Stromal cell of bone marrow (primary cell): ENCODE measurements at regions not wholly inside any gene's neighbourhood (a gene's known extent, or its start where the extent isn't known, plus 50 kb on each side); places are given as distances from the start of the nearest gene placed in this dataset.
"Not testable (repeated sequence)": the region's sequence is repeated elsewhere in the genome, so short reads cannot be mapped to it uniquely, and the experiment has no call there.

ENCODE experiments used
- DNase-seq: peaks from one replicate; pipeline ENCODE4 v3.0.0-alpha.2; 2012; ENCODE audit warnings: low read depth

DNA sequence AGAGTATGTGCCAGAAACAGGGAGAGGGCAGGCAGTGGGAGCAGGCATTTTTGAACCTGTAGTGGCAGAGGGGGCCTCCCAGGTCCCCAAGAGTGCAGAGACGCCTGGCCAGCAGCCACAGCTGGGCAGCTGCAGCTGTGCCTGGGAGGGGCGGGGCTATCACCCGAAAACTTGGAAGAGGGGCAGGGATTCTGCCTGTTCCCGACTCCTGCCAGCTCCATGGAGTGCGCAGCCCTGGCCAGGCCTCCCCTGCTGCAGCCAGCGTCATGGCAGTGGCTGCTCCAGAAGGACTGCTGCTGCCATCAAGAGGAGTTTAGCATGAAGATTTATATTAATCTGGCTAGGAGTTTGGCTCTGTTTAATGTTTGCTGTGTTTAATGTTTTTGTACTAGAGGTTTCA is 532.1 kb upstream of the PITX2 start:
- DNase-seq, result no peak

DNA sequence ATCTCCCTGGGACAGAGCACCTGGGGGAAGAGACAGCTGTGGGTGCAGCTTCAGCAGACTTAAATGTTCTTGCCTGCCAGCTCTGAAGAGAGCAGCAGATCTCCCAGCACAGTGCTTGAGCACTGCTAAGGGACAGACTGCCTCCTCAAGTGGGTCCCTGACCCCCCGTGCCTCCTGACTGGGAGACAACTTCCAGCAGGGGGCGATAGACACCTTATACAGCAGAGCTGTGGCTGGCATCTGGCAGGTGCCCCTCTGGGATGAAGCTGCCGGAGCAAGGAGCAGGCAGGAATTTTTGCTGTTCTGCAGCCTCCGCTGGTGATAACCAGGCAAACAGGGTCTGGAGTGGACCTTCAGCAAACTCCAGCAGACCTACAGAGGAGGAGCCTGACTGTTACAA is 541.7 kb upstream of the PITX2 start:
- not testable (repeated sequence) for DNase-seq

DNA sequence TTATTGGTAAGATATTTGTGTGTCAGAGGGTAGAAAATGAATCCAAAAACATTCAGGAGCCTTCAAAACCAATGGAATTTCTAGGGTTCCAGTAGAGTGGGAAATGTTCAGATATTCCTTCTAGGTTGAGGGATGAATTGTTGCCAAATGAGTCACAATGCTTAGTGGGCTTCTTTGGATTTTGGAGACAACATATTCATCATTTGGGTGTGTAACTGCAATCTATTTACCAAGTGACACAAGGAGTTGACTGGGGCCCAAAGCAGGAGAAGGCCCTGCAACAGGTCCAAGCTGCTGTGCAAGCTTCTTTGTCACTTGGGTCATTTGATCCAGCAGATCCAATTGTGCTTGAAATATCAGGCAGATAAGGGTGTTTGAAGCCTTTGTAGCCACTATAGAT is 551.5 kb upstream of the PITX2 start:
- peak; percentile 0 for DNase-seq

DNA sequence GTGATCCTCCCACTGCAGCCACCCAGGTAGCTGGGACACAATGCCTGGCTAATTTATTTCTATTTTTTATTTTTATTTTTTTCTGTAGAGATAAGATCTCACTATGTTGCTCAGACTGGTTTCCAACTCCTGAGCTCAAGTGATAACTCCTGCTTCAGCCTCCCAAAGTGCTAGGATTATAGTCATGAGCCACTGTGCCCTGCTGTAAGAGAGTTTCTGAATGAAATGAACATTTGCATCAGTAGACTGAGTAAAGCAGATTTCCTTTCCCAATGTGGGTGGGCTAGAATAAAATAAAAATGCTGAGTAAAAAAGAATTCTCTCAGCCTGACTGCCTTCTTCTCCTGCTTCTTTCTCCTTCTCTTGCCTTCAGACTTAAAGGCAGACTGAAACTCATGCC is 555.4 kb upstream of the PITX2 start:
- no peak for DNase-seq

DNA sequence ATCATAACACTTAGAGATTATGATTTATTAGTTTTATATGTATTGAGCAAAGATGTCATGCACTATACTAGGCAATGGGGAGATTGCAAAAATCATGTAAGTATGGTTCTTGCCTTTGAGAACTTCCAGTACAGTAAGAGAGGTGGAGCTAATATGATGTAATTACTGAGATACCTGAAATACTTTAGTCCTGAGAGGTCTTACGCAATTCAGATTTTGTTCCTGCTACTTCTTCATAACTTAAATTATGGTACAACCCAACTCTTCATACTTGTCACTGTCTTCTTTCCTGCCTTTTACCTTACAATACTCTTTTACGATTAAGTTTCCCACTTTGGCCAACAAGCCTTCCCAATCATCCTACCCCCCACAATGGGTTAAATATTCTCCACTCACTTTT is 564.2 kb upstream of the PITX2 start:
- DNase-seq, result no peak

DNA sequence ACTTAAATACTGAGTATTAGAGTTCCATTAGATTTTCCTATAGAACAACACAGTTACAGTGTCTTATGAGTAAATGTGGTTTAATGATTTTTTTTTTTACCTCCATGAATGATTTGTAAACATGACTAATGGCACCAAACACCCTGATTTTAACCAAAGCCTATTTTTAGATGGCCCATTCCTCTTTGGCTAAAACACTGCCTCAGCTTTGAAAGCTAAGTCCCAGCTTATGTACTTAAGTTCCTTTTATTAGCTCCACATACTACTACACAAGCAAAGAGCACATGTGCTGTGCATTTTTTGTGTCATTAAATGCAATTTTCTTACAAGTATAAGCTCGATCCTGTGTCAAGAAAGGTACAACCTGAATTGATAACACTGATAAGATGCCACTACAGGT is 575.6 kb upstream of the PITX2 start:
- no peak for DNase-seq

DNA sequence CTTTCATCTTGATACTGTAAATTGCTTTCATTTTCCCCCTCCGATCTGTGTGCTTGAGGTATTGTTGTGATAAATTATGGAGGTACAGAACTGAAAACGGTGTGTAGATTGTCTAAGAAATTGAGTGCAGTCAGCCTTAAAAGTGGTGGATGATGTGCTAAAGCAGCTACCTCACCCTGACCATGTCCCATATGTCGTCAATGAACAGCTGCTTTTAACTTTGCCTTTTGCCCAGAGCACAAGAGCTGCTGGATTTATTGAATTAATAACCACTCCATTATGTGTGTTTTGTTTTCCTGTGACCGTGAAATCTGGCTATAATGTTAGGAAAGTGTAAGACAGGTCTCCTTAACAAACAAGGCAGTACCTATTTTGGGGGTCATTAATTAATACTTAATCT is 581.9 kb upstream of the PITX2 start:
- DNase-seq, result no peak

DNA sequence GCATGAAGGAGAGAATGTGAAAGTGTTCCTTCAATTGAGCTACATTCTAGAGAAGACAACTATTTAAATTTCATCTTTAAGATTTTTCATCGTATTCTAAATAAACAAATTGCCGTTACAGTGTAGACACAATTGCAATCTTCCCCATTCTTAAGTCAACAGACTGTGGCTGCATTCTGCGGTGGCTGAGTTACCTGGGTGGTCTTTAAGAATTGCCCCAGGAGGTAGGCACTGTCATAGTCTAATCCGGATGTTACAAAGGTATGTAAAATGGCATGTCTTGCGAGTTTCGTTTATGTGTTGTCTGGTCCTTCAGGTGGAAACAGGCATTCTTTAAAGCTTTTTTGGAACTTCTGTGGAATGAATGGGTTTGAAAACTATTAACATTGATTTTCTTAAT is 586.1 kb upstream of the PITX2 start:
- DNase-seq, result no peak

DNA sequence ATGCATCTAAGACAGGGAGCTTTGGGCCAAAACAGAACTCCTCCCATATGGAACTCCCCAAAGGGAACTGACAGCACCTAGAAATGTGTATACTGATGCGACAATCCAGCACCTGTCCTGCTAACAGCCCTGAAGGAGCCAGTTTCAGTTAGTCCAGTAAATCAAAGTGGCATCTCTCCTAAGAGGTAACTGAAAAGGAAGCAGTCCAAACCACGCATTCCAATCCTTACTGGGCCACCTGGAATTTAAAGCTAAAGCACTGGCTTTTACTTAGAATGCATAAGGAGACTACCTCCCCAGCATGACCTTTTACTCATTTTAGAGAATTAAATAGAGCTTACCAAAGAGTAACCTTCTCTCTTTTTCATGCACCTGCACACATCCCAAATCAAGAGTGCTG is 586.8 kb upstream of the PITX2 start:
- no peak for DNase-seq

DNA sequence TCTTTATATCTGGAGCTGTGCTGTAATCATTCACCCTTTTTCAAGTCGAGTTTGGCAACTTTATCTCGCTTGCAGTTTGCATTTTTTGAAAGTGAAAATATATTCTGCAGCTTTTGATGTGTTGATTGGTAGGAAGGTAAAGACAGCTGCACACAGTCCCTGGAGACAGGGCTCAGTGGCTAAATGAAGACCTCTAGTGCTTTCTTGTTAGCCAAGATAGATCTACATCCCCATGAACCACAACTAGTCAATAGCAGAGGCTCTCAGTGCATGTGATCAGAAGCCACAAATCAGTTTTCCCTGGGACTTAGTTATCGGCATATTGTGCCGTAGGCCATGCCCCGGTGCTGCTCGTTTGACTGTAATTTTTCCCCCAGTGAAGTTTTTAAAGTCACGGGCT is 587.7 kb upstream of the PITX2 start:
- DNase-seq, result no peak

DNA sequence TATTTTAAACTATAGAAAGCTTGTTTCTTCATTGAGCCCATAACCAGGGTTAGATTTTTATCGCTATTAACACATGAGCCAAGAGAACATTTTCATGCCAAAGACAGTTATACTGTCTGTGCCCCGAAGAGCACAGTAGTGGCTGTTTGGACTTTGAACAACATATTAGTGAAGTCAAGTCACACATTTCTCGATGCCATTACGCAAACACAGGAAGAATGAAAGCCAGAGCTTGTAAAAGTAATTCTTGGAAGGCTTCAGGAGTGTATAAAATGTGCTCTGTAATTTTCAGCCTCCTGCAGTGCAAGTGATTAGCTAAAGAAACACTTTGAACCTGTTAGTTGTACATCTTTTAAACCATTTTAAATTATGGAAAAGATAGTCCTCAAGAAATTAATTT is 590.7 kb upstream of the PITX2 start:
- DNase-seq, result no peak

DNA sequence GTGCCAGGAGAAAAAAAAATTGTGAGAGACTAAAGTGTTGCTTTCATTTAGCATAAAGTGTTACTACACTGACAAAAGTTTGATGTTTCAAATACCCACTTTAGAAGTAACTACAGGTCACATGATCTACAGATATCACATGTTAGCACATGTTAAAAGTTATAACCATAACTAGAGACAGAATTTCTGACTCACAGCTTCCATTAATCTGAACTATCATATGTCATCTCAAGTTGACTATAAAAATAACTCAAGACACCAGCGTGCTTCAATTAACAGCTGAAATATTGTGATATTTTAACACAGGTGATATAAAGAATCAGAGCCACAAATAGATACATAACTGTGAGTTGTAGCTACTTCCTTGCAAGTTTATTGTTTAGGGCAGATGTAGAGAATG is 591.5 kb upstream of the PITX2 start:
- no peak for DNase-seq

DNA sequence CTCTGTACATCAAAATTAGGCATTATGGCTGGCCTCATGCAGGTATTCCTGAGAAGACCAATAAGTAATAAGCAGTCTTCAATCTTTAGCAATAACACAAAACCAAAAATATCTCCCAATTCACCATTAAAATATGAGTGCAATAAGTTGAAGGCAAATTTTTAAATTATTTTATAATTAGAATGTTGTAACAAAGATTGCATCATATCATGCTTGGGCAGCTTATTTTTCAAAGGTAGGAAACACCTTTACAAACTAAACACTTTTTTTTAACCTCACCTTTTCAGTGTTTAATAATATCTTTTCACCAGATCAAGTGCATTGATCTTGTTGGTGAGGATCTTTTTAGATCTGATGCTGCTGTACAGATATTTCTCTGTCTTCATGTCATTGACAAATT is 592.9 kb upstream of the PITX2 start:
- no peak for DNase-seq

DNA sequence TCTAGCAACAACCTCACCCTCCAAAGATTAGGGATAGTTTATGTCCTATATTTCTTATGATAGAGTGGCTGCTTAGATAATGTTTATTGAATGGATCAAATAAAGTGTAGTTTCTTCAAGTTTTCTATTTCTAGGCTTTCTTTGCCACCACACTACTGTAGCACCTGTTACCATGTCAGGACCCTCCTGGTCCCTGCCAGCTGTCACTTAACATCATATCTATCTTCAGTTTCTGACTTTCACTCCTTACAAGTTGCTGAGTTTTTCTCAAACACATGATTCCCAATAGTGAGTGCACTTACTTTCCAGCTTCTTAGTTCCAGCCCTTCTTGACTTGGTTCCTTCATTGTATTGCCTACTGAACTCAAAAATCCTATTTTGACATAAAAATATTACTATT is 593.9 kb upstream of the PITX2 start:
- no peak for DNase-seq

DNA sequence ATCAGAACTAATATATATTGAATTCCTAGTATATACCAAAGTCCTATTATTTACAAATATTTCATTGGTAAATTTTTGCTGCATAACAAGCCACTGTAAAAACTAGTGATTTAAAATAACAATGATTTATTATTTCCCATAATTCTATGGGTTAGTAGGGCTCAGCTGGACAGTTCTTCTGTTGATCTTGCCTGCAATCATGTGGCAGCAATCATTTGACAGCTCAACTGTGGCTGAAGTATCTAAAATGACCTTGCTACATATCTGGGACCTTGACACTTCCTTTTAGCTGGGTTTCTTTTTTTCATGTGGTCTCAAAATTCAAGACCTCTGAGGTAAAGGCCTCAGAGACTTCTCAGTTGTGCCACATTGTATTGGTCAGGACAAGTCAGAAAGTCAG is 598.5 kb upstream of the PITX2 start:
- no peak for DNase-seq

DNA sequence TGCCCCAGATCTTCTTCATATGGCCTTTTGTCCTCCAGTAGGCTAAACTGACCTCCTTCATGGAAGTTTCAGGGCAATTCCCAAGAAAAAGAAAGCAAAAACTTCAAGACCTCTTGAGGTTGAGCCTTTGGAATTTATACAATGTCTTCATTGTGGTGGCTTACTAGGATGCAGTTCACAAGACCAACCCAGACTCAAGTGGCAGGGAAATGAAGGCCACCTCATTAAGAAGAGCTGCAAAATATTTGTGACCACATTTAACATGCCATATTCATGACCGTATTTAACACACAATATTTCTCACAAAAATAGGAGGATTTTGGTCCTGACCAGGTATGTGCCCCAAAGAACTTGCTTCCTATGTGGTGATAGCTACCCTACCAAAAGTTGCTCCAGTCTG is 605.5 kb upstream of the PITX2 start:
- no peak for DNase-seq

DNA sequence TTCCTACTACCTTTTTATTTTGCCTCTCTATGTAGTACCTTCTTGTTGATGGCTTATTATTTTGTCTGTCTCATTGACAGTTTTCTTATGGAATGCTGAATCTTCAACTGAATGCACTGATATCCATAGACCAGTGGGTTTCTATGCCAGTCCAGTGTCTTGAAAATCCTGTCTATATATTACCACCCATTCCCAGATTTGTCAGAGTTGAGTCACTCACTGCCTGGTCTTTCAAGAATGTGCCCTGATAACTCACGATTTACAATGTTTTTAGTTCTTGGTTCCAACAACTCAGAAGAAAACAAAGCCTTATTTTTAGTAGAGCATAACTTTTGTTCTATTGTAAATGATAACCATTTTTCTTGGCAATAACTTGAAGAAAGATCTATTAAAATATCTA is 606.0 kb upstream of the PITX2 start:
- DNase-seq, result peak; percentile 32

DNA sequence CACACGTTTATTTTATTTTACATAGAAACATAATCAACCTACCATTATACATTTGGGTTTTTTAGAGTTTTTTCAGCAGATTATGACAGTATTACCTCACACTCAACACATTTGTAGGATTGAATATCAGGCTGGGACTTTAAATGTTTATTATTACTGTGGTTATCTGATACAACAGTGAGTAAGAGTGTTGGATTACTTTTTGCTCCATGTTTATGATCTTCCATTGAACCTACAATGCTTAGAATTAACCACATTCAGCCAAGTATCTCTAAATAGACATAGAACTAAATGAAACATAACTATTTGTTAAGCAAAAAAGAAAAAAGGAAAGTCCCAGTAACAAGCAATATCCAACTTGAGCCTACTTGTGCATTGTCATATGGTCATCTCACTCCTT is 607.4 kb upstream of the PITX2 start:
- DNase-seq, result no peak

DNA sequence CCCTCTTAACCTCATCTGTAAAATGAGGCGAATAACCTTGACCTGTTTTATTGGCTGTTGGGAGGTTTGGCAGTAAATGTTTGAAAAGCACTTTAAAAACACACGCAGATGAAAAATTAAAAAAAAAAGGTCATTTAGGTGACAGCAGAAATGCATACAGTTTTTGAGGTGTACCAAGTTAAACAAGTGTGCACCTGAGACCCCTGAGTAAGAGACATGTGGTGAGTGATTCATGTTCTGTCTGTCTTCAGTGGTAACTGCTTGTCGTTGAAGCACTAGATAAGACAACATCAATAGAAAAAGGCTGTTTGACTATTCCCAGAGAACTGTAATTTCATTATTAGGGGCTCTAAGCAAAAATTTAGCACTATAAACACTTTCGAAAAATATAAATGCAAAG is 608.4 kb upstream of the PITX2 start:
- no peak for DNase-seq

DNA sequence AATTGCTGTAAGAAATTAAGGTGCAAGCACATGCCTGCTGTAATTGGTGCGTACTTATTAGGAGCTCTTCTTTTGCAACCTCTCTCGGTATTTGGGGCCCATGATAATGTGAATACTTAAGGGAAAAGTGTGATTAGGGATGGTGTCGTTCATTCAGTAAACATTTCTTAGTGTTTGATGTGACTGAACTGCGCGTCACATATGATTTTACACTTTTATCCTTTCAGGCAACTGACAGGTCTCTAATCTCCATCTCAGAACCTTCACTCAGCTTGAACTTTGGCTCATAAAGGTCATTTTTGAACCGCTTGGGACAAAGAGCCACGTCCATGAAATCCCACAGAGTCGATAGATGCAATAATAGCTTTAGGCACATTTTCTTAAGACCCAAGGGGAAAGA is 612.1 kb upstream of the PITX2 start:
- no peak for DNase-seq

DNA sequence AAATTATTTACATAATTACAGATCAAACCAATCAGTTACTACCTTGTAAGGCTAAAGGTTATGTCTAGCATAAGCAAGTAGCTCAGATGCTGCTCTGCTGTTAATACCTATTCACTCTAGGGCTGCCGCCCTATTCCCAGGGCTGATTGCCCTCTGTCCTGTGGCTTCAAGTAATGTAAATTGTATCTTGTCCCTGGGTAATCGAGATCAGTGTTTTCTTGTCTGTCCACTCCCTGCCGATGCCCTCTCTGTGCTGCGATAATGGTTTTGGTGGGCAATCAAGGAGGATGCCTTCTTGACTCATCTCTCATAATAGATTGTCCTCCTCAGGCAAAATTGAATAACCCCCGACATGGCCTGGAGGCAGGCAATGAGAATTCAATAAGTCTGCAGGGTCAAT is 641.0 kb upstream of the PITX2 start:
- DNase-seq, result no peak

DNA sequence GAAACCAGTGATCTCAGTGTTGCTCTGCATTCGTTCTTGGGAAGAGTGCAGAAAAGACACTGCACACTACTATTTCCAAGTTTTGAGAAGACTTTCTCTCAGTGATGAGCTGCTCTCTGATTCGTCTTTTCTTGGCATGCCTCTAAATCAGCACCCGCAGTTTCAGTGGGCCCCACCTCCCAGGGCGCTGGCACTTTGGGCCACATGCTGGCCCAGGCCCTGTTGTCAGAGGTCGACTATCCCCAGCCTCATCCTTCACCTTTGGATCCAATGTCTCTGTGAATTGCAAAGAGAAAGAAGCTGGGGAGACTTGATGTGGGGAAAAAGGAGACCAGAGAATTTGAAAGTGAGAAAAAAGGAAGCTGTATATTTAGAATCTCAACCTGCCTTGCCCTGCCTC is 644.1 kb upstream of the PITX2 start:
- no peak for DNase-seq

DNA sequence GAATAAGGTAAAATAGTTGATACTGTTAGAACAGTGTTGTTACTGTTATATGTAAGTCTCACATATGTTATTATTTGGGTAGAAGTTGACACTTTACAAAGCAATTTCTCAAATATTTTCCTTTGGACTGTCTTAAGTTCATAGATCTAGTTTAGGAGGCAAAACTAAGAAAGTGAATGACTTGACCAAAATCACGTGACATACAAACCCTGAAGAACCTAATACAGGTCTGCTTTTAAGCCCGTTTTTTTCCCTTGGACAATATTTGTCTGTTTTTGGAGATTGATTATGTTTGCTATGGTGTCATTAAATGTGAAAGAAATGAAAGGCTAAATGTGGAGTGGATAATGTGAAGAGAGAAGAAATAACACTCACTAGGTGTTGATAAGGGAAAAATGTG is 644.9 kb upstream of the PITX2 start:
- DNase-seq, result no peak

DNA sequence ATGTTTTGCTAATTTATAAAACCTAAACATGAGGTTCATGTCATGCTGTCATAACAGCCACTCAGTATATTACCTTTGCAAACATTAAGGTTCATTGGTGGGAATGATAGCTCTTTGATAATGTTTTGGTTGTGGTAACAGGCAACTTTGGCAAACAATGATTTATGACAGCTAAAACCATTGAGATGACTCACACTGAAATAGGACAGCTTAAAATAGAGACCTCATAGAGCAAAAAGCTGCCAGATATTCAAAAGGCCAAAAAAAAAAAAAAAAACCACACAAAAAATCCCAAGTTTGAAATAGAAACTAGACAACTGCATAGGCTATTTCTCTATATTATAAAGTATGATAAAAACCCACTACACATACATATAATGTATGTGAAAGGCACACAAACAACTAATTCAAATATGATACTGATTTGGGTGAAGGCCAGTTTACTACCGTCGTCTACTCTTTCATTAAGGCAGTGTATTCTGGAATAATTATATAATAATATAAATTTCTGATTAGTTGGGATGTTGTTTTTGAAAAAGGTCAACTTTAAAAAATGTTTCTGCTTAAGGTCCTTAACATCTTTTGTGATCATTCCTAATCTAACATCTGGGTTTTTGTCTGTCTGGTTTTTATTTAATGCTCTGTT is 646.0 kb upstream of the PITX2 start:
- peak; percentile 59 for DNase-seq

DNA sequence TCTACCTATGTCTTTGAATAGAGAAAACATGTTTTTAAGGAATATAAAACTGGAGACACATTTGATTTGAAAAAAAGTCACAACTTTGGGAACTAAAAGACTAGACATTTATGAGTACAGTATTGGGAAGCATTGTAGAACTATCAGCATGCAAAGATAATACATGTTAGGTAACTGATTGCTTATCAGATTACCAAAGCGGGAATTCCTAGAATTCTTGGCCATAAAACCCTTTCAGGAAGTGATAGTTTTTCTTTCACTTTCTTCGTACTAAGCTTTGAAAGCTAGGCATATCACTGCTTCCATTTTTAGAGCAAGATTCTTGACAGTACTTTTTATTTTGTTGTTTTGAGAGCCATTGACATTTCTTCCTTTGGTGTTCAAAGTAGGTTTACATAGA is 646.6 kb upstream of the PITX2 start:
- DNase-seq, result no peak
